ENCODE measurements at regions not wholly inside any gene's neighbourhood (a gene's known extent, or its start where the extent isn't known, plus 50 kb on each side); places are given as distances from the start of the nearest gene placed in this dataset.

DNA sequence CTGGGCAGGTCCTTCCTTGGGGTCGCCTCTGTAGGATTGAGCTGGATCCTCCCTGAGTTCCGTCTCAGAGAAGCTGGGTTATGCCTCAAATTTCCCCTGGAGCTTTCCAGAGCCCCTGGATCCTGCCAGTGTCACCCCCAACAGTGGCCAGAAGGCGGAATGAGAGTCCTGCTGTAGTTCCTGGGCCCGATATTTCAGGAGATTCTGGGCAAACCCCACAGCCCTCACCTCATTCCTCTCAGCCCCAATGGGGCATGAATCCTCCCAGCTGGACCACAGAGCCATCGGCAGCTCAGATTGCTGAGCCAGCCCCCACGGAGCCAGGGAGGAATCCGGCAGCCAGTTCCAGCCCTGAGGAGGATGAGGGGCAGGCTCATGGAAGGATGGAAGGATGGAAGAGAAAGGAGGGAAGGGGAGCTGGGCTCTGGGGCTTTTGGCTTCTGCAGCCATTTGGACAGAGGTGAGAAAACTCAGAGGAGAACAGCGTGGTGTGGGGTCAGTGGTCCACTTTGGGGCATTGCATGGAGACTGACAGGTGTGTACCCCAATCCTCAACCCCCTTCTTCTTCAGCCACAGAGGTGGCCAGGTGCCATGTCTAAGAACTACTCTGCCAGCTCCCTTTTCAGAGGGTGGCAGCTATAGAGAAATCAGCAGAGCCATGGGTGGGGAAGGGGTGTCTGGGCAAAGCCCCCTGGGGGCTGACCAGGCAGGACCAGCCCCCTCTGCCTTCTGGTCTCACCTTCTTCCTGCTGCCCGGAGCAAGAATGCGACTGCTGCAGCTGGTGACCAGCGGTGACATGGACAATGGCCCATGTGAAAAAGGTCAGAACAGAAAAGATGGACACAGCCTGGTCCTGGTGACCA, 867.6 kb downstream of the TBC1D22A start:
- TF ChIP-seq POLR2A (IDR thresholded peaks at IDR 0.05; ENCODE audit: low read depth, low read length): no peak
- no peak for TF ChIP-seq SPI1 (IDR thresholded peaks at IDR 0.05; ENCODE audit: low read depth, low read length)
- TF ChIP-seq POLR2AphosphoS5 (IDR thresholded peaks at IDR 0.05; ENCODE audit: low read depth, low read length): no peak

Measured in GM12891 (cell line).